CD4-positive, CD25-positive, alpha-beta regulatory T cell (primary cell): ENCODE measurements at regions not wholly inside any gene's neighbourhood (a gene's known extent, or its start where the extent isn't known, plus 50 kb on each side); places are given as distances from the start of the nearest gene placed in this dataset.

ENCODE experiments used
- ATAC-seq, 2 donors: fragments of 150-1000 bp; cut with Tn5 transposase; one replicate each; pipeline ENCODE4 v1.10.0; 2021; ENCODE audit warnings: low read depth in 2 of 2, moderate number of reproducible peaks in 2 of 2, moderate library complexity in 1 of 2
- DNase-seq, 3 donors: peaks; one replicate each; pipeline versions ENCODE4 v3.0.0 to v3.0.0-alpha.2; 2012 to 2022; ENCODE audit warnings: mixed read lengths in 1 of 3
- H3K27ac ChIP-seq: one replicate; pipeline ENCODE4 v1.7.0; 2013; ENCODE audit warnings: mild to moderate bottlenecking, low read length; ENCODE audit not compliant: insufficient read depth, poor library complexity, severe bottlenecking
- H3K27me3 ChIP-seq: one replicate; pipeline ENCODE4 v1.7.0; 2013; ENCODE audit warnings: low read length; ENCODE audit not compliant: control insufficient read depth, insufficient read depth
- H3K36me3 ChIP-seq: one replicate; pipeline ENCODE4 v1.7.0; 2013; ENCODE audit warnings: mild to moderate bottlenecking, low read length, moderate library complexity; ENCODE audit not compliant: control insufficient read depth, insufficient read depth
- H3K4me1 ChIP-seq: 2 replicates; pipeline ENCODE4 v1.7.0; 2013; ENCODE audit warnings: mild to moderate bottlenecking, low read length; ENCODE audit not compliant: insufficient read depth, control insufficient read depth, poor library complexity, severe bottlenecking
- H3K4me3 ChIP-seq: one replicate; pipeline ENCODE4 v1.7.0; 2013; ENCODE audit warnings: low read depth, mild to moderate bottlenecking, low read length, moderate library complexity
- H3K9me3 ChIP-seq, 2 experiments: 1 replicate in 1 of 2; 2 replicates in 1 of 2; pipeline ENCODE4 v1.7.0; 2013; ENCODE audit warnings: low read length in 2 of 2, mild to moderate bottlenecking in 1 of 2, moderate library complexity in 1 of 2; ENCODE audit not compliant: control insufficient read depth in 2 of 2
- H3K27ac Mint-ChIP-seq, 3 donors: one replicate each; pipeline ENCODE4 v1.8.0; 2020 to 2022; ENCODE audit warnings: mild to moderate bottlenecking in 3 of 3, mixed read lengths in 3 of 3, moderate library complexity in 2 of 3
- H3K27me3 Mint-ChIP-seq: one replicate; pipeline ENCODE4 v1.8.0; 2022; ENCODE audit warnings: mild to moderate bottlenecking, mixed read lengths
- H3K36me3 Mint-ChIP-seq: one replicate; pipeline ENCODE4 v1.8.0; 2020; ENCODE audit warnings: mixed read lengths
- H3K4me1 Mint-ChIP-seq, 4 donors: one replicate each; pipeline ENCODE4 v1.8.0; 2020 to 2022; ENCODE audit warnings: mixed read lengths in 4 of 4, mild to moderate bottlenecking in 1 of 4
- H3K4me3 Mint-ChIP-seq, 4 donors: one replicate each; pipeline ENCODE4 v1.8.0; 2020 to 2022; ENCODE audit warnings: mild to moderate bottlenecking in 4 of 4, mixed read lengths in 4 of 4, moderate library complexity in 3 of 4
- H3K9me3 Mint-ChIP-seq, 7 donors: one replicate each; pipeline ENCODE4 v1.8.0; 2020 to 2022; ENCODE audit warnings: mixed read lengths in 7 of 7, mild to moderate bottlenecking in 3 of 7, moderate library complexity in 2 of 7

GRCh38 chr13:21970918-21971317 is 300.0 kb downstream of the FGF9 start:
- H3K4me3 Mint-ChIP-seq = no peak overlapping the region
- no peak overlapping the region for H3K27ac Mint-ChIP-seq
- H3K27me3 Mint-ChIP-seq = no peaks in the 10 kb centered on the region
- no peak for ATAC-seq
- DNase-seq = no peak
- no peak overlapping the region for H3K4me3 ChIP-seq
- H3K27ac ChIP-seq = no peak overlapping the region
- no peaks in the 10 kb centered on the region for H3K36me3 ChIP-seq
- H3K36me3 Mint-ChIP-seq = no peaks in the 10 kb centered on the region
- H3K27me3 ChIP-seq = no peaks in the 10 kb centered on the region
- no peaks in the 10 kb centered on the region for H3K4me1 ChIP-seq
- H3K9me3 Mint-ChIP-seq = no peaks in the 10 kb centered on the region
- no peaks in the 10 kb centered on the region for H3K4me1 Mint-ChIP-seq
- H3K9me3 ChIP-seq = no peaks in the 10 kb centered on the region

- Histone ChIP-seq H3K4me3 (no peak overlapping the region), H3K27ac (no peak overlapping the region), H3K36me3 (no peaks in the 10 kb centered on the region), H3K27me3 (no peaks in the 10 kb centered on the region), H3K9me3 (no peaks in the 10 kb centered on the region), H3K4me1 (no peaks in the 10 kb centered on the region)
- H3K4me3 Mint-ChIP-seq = no peak overlapping the region
- H3K4me1 Mint-ChIP-seq = no peaks in the 10 kb centered on the region
- H3K27ac Mint-ChIP-seq = no peak overlapping the region
- no peak for ATAC-seq
- H3K36me3 Mint-ChIP-seq = no peaks in the 10 kb centered on the region
- DNase-seq = no peak
- H3K9me3 Mint-ChIP-seq = no peaks in the 10 kb centered on the region
- H3K27me3 Mint-ChIP-seq = no peaks in the 10 kb centered on the region
Measured at GRCh38 chr13:21971662-21972621, 301.1 kb downstream of the FGF9 start.

- DNase-seq = no peak
- H3K9me3 Mint-ChIP-seq = no peaks in the 10 kb centered on the region
- H3K4me1 Mint-ChIP-seq = no peaks in the 10 kb centered on the region
- no peak for ATAC-seq
- H3K36me3 Mint-ChIP-seq = no peaks in the 10 kb centered on the region
- no peaks in the 10 kb centered on the region for H3K36me3 ChIP-seq
- no peaks in the 10 kb centered on the region for H3K27me3 Mint-ChIP-seq
- no peaks in the 10 kb centered on the region for H3K27me3 ChIP-seq
- no peak overlapping the region for H3K27ac Mint-ChIP-seq
- no peak overlapping the region for H3K4me3 Mint-ChIP-seq
- no peaks in the 10 kb centered on the region for H3K4me1 ChIP-seq
- H3K27ac ChIP-seq = no peak overlapping the region
- H3K4me3 ChIP-seq = no peak overlapping the region
- H3K9me3 ChIP-seq = no peaks in the 10 kb centered on the region
Measured at GRCh38 chr13:21973437-21974125, 302.7 kb downstream of the FGF9 start.

GRCh38 chr13:21974741-21975140 is 303.9 kb downstream of the FGF9 start:
- no peak overlapping the region for H3K27ac Mint-ChIP-seq
- ATAC-seq = no peak
- Histone ChIP-seq H3K4me1 (no peaks in the 10 kb centered on the region), H3K36me3 (no peaks in the 10 kb centered on the region), H3K4me3 (no peak overlapping the region), H3K9me3 (no peaks in the 10 kb centered on the region), H3K27me3 (no peaks in the 10 kb centered on the region), H3K27ac (no peak overlapping the region)
- H3K27me3 Mint-ChIP-seq = no peaks in the 10 kb centered on the region
- no peak for DNase-seq
- H3K9me3 Mint-ChIP-seq = no peaks in the 10 kb centered on the region
- no peak overlapping the region for H3K4me3 Mint-ChIP-seq
- H3K36me3 Mint-ChIP-seq = no peaks in the 10 kb centered on the region
- H3K4me1 Mint-ChIP-seq = no peaks in the 10 kb centered on the region

GRCh38 chr13:21976159-21976558 is 305.3 kb downstream of the FGF9 start:
- Histone ChIP-seq H3K36me3 (no peaks in the 10 kb centered on the region), H3K27me3 (no peaks in the 10 kb centered on the region), H3K4me3 (no peak overlapping the region), H3K4me1 (no peaks in the 10 kb centered on the region), H3K27ac (no peak overlapping the region), H3K9me3 (no peaks in the 10 kb centered on the region)
- H3K36me3 Mint-ChIP-seq = no peaks in the 10 kb centered on the region
- no peak for ATAC-seq
- no peak overlapping the region for H3K27ac Mint-ChIP-seq
- H3K9me3 Mint-ChIP-seq = no peaks in the 10 kb centered on the region
- no peaks in the 10 kb centered on the region for H3K27me3 Mint-ChIP-seq
- no peak for DNase-seq
- H3K4me1 Mint-ChIP-seq = no peaks in the 10 kb centered on the region
- no peak overlapping the region for H3K4me3 Mint-ChIP-seq

GRCh38 chr13:21979161-21979806 is 308.4 kb downstream of the FGF9 start:
- Mint-ChIP-seq H3K4me3 (no peak overlapping the region), H3K27me3 (no peaks in the 10 kb centered on the region), H3K27ac (no peak overlapping the region), H3K9me3 (no peaks in the 10 kb centered on the region), H3K36me3 (no peaks in the 10 kb centered on the region), H3K4me1 (no peaks in the 10 kb centered on the region)
- no peaks in the 10 kb centered on the region for H3K9me3 ChIP-seq
- H3K36me3 ChIP-seq = no peaks in the 10 kb centered on the region
- no peak overlapping the region for H3K27ac ChIP-seq
- H3K4me1 ChIP-seq = no peaks in the 10 kb centered on the region
- H3K27me3 ChIP-seq = no peaks in the 10 kb centered on the region
- no peak overlapping the region for H3K4me3 ChIP-seq
- ATAC-seq (no peak), DNase-seq (no peak)

- H3K27me3 Mint-ChIP-seq = no peaks in the 10 kb centered on the region
- H3K27ac Mint-ChIP-seq = no peak overlapping the region
- no peaks in the 10 kb centered on the region for H3K4me1 Mint-ChIP-seq
Measured at GRCh38 chr13:21980049-21980448, 309.2 kb downstream of the FGF9 start.

More at GRCh38 chr13:21980049-21980448, 309.2 kb downstream of the FGF9 start:
- ATAC-seq (no peak), DNase-seq (no peak)
- Mint-ChIP-seq H3K36me3 (no peaks in the 10 kb centered on the region), H3K4me3 (no peak overlapping the region), H3K9me3 (no peaks in the 10 kb centered on the region)
- no peaks in the 10 kb centered on the region for H3K9me3 ChIP-seq
- H3K36me3 ChIP-seq = no peaks in the 10 kb centered on the region
- no peaks in the 10 kb centered on the region for H3K27me3 ChIP-seq
- H3K4me1 ChIP-seq = no peaks in the 10 kb centered on the region
- H3K27ac ChIP-seq = no peak overlapping the region
- H3K4me3 ChIP-seq = no peak overlapping the region
